HG03469 (cell line): ENCODE measurements at regions not wholly inside any gene's neighbourhood (a gene's known extent, or its start where the extent isn't known, plus 50 kb on each side); places are given as distances from the start of the nearest gene placed in this dataset.

Experiments used
- ATAC-seq: cut with Tn5 transposase; IDR thresholded peaks from one replicate; pipeline ENCODE4 v1.9.1; 2021; ENCODE audit warnings: mild to moderate bottlenecking, moderate library complexity, moderate number of reproducible peaks; ENCODE audit not compliant: unreplicated experiment

DNA sequence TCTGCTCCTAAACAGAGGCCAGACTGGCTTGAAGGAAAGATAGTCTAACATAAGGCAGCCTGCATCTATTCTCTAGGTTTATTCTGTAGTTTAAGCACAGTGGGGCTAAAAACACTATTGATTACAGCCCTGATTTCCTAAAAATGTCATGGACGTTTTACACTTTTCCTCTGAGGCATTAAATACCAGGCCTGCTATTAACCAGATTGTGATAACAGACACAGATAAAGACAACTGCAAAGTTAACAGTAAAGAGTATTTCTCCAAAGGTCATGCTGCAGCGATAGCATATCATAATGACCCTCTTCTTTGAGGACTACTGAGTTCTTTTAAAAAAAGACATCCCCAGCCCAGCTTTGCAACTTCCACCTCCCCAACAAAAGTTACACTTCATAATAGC, 59.6 kb upstream of the MON1B start:
- no peak for ATAC-seq

DNA sequence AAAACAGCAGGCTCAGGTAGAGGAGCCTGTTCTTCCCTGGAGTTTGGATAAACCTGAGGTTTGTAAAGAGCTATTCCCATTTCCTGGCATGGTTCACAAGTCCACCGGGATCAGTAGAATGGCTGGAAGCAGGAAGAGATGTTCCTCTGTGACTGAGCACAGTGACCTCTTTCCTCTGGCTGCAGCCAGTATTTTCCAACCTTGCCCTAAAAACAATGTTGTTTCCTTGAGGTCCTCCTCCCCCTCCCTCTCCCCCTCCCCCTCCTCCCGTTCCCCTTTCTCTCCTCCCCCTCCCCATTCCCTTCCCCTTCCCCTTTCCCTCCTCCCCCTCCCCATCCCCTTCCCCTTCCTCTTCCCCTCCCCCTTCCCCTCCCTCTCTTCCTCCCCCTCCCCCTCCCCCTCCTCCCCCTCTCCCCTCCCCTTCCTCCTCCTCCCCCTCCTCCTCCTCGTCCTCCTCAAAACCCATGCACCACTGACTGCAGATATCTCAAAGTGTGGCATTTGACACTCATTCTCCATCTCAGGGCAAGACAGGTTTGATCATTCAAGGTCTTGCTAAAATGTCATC, 58.9 kb upstream of the MON1B start:
- ATAC-seq: no peak

DNA sequence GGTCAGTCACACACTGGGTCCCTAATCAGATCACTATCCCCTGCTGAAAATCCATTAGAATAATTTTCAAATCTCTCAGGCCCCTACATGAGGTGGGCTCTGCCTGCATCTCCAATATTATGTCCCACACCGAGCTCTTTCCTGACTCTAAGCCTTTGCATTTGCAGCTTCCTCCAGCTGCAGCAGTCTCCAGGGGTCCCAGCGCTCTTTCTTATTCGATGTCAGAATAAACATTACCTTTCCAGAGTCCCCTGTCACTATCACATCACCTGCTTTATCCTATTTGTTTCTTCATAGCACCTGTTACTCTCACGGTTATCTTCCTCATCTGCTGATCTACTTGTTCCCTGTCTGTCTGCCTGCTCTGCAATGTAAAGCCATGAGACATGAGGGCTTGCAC, 57.3 kb upstream of the MON1B start:
- ATAC-seq: no peak

DNA sequence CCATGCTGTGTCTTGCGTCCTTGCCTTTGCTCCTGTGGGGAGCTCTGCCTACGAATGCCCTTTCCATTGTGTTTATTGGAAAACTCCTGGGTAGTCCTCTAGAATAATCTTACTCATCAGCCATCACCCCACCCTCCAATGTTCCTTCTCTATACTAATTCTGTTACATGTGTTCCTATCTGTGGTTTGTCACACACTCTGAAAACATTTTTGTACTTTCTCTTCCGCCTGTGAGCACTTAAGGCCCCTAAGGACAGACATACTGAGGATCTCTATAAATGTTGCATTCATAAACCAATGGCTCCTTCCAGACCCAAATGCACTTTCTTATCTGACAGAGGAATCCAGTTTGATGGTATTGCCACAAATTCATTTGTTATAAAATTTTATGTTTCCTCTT, 53.9 kb upstream of the MON1B start:
- ATAC-seq: no peak
